ENCODE measurements at regions not wholly inside any gene's neighbourhood (a gene's known extent, or its start where the extent isn't known, plus 50 kb on each side); places are given as distances from the start of the nearest gene placed in this dataset.

GRCh38 chr2:107645586-107645985, 181.1 kb upstream of the RGPD4 start:
- TF ChIP-seq REST (IDR thresholded peaks at IDR 0.05; ENCODE audit: insufficient read depth in 1 of 2, low read depth in 2 of 2, low read length in 2 of 2) (no peak), POLR2AphosphoS5 (IDR thresholded peaks at IDR 0.05; ENCODE audit: low read depth, low read length) (no peak)
